ENCODE measurements at regions not wholly inside any gene's neighbourhood (a gene's known extent, or its start where the extent isn't known, plus 50 kb on each side); places are given as distances from the start of the nearest gene placed in this dataset.

DNA sequence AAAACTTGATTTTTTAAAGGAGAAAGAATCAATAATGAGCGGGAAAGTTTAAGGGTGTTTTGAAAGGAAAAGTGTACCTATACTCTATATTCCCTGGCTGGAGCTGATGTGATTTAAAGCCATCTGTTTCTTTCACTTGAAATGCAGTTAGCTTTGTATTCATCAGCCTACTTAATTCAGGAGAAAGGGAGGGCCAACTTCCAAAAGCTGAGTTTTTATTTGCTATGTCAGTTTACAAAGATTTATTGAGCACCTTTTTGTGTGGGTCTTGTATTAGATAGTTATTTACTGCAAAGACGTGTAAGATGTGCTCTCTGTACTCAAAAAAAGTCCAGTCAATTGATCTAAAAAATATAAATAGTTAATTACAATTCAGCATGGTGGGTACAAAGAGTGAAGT lies 176.2 kb upstream of the GOLIM4 start:
- TF ChIP-seq, protein P1, sequence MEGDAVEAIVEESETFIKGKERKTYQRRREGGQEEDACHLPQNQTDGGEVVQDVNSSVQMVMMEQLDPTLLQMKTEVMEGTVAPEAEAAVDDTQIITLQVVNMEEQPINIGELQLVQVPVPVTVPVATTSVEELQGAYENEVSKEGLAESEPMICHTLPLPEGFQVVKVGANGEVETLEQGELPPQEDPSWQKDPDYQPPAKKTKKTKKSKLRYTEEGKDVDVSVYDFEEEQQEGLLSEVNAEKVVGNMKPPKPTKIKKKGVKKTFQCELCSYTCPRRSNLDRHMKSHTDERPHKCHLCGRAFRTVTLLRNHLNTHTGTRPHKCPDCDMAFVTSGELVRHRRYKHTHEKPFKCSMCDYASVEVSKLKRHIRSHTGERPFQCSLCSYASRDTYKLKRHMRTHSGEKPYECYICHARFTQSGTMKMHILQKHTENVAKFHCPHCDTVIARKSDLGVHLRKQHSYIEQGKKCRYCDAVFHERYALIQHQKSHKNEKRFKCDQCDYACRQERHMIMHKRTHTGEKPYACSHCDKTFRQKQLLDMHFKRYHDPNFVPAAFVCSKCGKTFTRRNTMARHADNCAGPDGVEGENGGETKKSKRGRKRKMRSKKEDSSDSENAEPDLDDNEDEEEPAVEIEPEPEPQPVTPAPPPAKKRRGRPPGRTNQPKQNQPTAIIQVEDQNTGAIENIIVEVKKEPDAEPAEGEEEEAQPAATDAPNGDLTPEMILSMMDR (IDR thresholded peaks at IDR 0.05; ENCODE audit: borderline replicate concordance, extremely low read depth, low read length, poor library complexity, severe bottlenecking): no peak
- TF ChIP-seq EZH2 (IDR thresholded peaks at IDR 0.05; ENCODE audit: borderline replicate concordance, low read depth, low read length, severe bottlenecking): no peak
